ENCODE measurements at regions not wholly inside any gene's neighbourhood (a gene's known extent, or its start where the extent isn't known, plus 50 kb on each side); places are given as distances from the start of the nearest gene placed in this dataset.

GRCh38 chr15:70185251-70185711 is 87.6 kb upstream of the TLE3 start:
- TF ChIP-seq, protein P1, sequence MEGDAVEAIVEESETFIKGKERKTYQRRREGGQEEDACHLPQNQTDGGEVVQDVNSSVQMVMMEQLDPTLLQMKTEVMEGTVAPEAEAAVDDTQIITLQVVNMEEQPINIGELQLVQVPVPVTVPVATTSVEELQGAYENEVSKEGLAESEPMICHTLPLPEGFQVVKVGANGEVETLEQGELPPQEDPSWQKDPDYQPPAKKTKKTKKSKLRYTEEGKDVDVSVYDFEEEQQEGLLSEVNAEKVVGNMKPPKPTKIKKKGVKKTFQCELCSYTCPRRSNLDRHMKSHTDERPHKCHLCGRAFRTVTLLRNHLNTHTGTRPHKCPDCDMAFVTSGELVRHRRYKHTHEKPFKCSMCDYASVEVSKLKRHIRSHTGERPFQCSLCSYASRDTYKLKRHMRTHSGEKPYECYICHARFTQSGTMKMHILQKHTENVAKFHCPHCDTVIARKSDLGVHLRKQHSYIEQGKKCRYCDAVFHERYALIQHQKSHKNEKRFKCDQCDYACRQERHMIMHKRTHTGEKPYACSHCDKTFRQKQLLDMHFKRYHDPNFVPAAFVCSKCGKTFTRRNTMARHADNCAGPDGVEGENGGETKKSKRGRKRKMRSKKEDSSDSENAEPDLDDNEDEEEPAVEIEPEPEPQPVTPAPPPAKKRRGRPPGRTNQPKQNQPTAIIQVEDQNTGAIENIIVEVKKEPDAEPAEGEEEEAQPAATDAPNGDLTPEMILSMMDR (IDR thresholded peaks at IDR 0.05): no peak
- TF ChIP-seq EZH2 (IDR thresholded peaks at IDR 0.05) (no peak), EZH2phosphoT487 (IDR thresholded peaks at IDR 0.05) (no peak)
